HUES6 (cell line): ENCODE measurements at regions not wholly inside any gene's neighbourhood (a gene's known extent, or its start where the extent isn't known, plus 50 kb on each side); places are given as distances from the start of the nearest gene placed in this dataset.
A peak's percentile ranks its signal among the peaks of the same experiment; 100 is the strongest.

ENCODE experiments used
- H3K27ac ChIP-seq: 2 replicates; pipeline ENCODE4 v1.7.0; 2013; ENCODE audit warnings: low read depth, mild to moderate bottlenecking, low read length, inconsistent platforms
- H3K27me3 ChIP-seq: 2 replicates; pipeline ENCODE4 v1.6.1; 2013; ENCODE audit warnings: low read length; ENCODE audit not compliant: control insufficient read depth, insufficient read depth
- H3K36me3 ChIP-seq: 2 replicates; pipeline ENCODE4 v1.6.1; 2013; ENCODE audit warnings: low read length; ENCODE audit not compliant: control insufficient read depth, insufficient read depth
- H3K4me1 ChIP-seq: 2 replicates; pipeline ENCODE4 v1.6.1; 2013; ENCODE audit warnings: low read length; ENCODE audit not compliant: control insufficient read depth, insufficient read depth
- H3K4me3 ChIP-seq: 2 replicates; pipeline ENCODE4 v1.5.1; 2013; ENCODE audit warnings: low read depth, low read length
- H3K9ac ChIP-seq: one replicate; pipeline ENCODE4 v1.6.1; 2013; ENCODE audit warnings: mild to moderate bottlenecking, low read length
- H3K9me3 ChIP-seq: 2 replicates; pipeline ENCODE4 v1.6.1; 2013; ENCODE audit warnings: low read depth, low read length; ENCODE audit not compliant: control insufficient read depth, insufficient read depth

- no peaks in the 10 kb centered on the region for H3K36me3 ChIP-seq
- peaks cover 12% of the 10 kb centered on the region for H3K9me3 ChIP-seq
- peak overlapping the region; percentile 64 for H3K9ac ChIP-seq
- H3K27ac ChIP-seq, result peak overlapping the region; percentile 78; the same call in 1 of the 2 replicates
- H3K4me1 ChIP-seq, result peaks cover 29% of the 10 kb centered on the region
- H3K27me3 ChIP-seq, result no peaks in the 10 kb centered on the region
- H3K4me3 ChIP-seq, result peak overlapping the region; percentile 3; the same call in 1 of the 2 replicates
Observed at GRCh38 chr16:65548470-65548869, 426.6 kb upstream of the CDH11 start.

- H3K9me3 ChIP-seq, result peaks cover 12% of the 10 kb centered on the region
- peak overlapping the region; percentile 3; the same call in 1 of the 2 replicates for H3K4me3 ChIP-seq
- H3K27me3 ChIP-seq, result no peaks in the 10 kb centered on the region
- H3K36me3 ChIP-seq, result no peaks in the 10 kb centered on the region
- H3K4me1 ChIP-seq, result peaks cover 29% of the 10 kb centered on the region
- peak overlapping the region; percentile 64 for H3K9ac ChIP-seq
- H3K27ac ChIP-seq, result peak overlapping the region; percentile 78; the same call in 1 of the 2 replicates
Observed at GRCh38 chr16:65547772-65548446, 426.0 kb upstream of the CDH11 start.

DNA sequence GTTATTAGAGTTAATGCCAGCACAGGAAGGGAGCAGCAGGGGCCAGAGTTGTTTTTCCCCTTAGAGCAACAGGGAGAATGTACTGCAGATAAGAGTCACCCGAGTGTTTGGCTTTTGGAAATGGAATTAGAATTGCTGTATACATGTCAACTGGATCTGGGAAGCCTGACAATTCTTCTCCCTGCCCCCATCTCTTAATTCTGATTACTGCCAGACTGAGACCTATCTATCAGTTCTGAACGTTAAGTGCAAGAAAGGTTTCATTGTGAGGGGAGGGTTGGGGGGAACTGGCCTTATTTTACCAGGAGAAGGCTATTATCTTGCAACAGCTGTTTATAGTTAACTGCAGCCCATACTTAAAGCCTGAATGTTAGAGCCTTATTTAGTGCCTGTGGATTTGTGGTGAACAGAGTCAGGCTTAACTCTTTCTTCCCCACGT, 424.5 kb upstream of the CDH11 start:
- Histone ChIP-seq H3K9ac (peak overlapping the region; percentile 51), H3K4me3 (no peak overlapping the region), H3K27ac (no peak overlapping the region), H3K9me3 (peaks cover 12% of the 10 kb centered on the region), H3K27me3 (no peaks in the 10 kb centered on the region), H3K36me3 (no peaks in the 10 kb centered on the region), H3K4me1 (peaks cover 29% of the 10 kb centered on the region)

GRCh38 chr16:65545413-65545956, 423.6 kb upstream of the CDH11 start:
- Histone ChIP-seq H3K27ac (no peak overlapping the region), H3K36me3 (no peaks in the 10 kb centered on the region), H3K9me3 (peaks cover 3% of the 10 kb centered on the region; the same call in 1 of the 2 replicates), H3K4me3 (no peak overlapping the region), H3K9ac (no peak overlapping the region), H3K27me3 (no peaks in the 10 kb centered on the region), H3K4me1 (peaks cover 29% of the 10 kb centered on the region)

DNA sequence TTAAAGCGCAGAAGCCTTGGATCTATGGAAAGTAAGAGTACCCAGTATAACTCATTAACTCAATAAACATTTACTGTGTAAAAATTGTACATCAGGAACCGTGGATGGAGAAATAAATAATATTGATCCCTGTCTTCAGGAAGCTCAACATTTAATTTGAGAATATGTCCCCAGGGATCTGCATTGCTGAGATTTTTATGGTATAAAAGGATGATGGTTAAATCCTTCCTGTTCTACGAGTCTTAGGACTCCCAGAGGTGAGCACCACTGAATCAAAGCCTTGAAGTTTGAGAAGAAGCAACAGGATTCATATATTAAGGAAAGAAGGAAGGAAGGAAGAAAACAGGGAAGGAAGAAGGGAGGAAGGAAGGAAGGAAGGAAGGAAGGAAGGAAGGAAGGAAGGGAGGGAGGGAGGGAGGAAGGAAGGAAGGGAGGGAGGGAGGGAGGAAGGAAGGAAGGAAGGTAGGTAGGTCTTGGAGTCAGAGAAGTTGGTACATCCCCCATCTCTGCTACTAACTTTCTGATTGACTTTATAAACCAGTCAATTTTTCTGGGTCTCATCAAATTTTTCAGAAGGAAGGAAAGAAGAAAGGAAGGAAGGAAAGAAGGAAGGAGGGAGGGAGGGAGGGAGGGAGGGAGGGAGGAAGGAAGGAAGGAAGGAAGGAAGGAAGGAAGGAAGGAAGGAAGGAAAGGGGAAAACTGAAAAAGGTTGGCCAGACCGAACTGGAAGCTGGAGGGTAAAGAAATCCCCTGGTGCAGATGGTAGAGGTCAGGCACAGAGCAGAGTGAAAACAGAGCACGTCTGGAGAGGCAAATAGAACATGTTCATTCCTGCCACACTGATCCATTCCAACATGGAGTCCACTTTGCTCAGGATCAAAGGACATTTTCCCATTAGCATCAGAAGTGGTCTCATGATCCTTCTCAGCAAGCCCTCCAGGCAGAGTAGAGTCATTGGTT, 422.2 kb upstream of the CDH11 start:
- no peaks in the 10 kb centered on the region for H3K36me3 ChIP-seq
- H3K9ac ChIP-seq, result no peak overlapping the region
- no peaks in the 10 kb centered on the region for H3K27me3 ChIP-seq
- H3K4me3 ChIP-seq, result no peak overlapping the region
- H3K4me1 ChIP-seq, result peaks cover 29% of the 10 kb centered on the region
- H3K9me3 ChIP-seq, result no peaks in the 10 kb centered on the region
- H3K27ac ChIP-seq, result no peak overlapping the region

GRCh38 chr16:65541646-65542045, 419.8 kb upstream of the CDH11 start:
- Histone ChIP-seq H3K9ac (no peak overlapping the region), H3K27me3 (no peaks in the 10 kb centered on the region), H3K27ac (no peak overlapping the region), H3K9me3 (no peaks in the 10 kb centered on the region), H3K4me3 (no peak overlapping the region), H3K36me3 (no peaks in the 10 kb centered on the region), H3K4me1 (peaks cover 7% of the 10 kb centered on the region)

GRCh38 chr16:65540901-65541300, 419.0 kb upstream of the CDH11 start:
- Histone ChIP-seq H3K4me1 (no peaks in the 10 kb centered on the region), H3K9ac (no peak overlapping the region), H3K9me3 (no peaks in the 10 kb centered on the region), H3K36me3 (no peaks in the 10 kb centered on the region), H3K27me3 (no peaks in the 10 kb centered on the region), H3K4me3 (no peak overlapping the region), H3K27ac (no peak overlapping the region)

GRCh38 chr16:65538976-65539375, 417.1 kb upstream of the CDH11 start:
- Histone ChIP-seq H3K36me3 (no peaks in the 10 kb centered on the region), H3K9me3 (no peaks in the 10 kb centered on the region), H3K9ac (no peak overlapping the region), H3K27ac (no peak overlapping the region), H3K4me1 (no peaks in the 10 kb centered on the region), H3K4me3 (no peak overlapping the region), H3K27me3 (no peaks in the 10 kb centered on the region)

GRCh38 chr16:65537336-65537735, 415.5 kb upstream of the CDH11 start:
- Histone ChIP-seq H3K36me3 (no peaks in the 10 kb centered on the region), H3K4me1 (no peaks in the 10 kb centered on the region), H3K9ac (no peak overlapping the region), H3K27me3 (no peaks in the 10 kb centered on the region), H3K4me3 (no peak overlapping the region), H3K9me3 (no peaks in the 10 kb centered on the region), H3K27ac (no peak overlapping the region)

DNA sequence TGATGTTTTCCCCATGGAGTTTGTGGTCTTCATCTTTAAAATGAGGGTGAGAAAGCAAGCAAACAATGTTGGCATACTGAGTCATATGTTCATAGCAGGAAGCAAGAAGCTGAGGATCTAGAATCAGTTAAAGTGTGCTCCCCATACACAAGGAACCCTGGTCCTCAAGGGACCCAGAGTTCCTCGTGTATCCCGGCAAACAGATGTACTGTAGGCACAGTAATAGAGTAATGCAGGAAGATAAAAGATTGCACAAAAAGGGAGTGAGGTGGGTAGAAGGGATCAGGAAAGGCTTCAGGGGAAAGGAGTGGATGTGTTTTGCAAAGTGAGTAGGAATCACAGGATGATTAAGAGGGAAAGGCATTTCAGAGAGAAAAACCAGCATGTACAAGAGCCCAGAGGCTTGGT, 412.3 kb upstream of the CDH11 start:
- no peak overlapping the region for H3K27ac ChIP-seq
- H3K27me3 ChIP-seq, result no peaks in the 10 kb centered on the region
- no peaks in the 10 kb centered on the region for H3K36me3 ChIP-seq
- no peak overlapping the region for H3K9ac ChIP-seq
- no peaks in the 10 kb centered on the region for H3K4me1 ChIP-seq
- H3K4me3 ChIP-seq, result no peak overlapping the region
- no peaks in the 10 kb centered on the region for H3K9me3 ChIP-seq

- no peak overlapping the region for H3K9ac ChIP-seq
- H3K4me3 ChIP-seq, result no peak overlapping the region
Observed at GRCh38 chr16:65532846-65533245, 411.0 kb upstream of the CDH11 start.

More at GRCh38 chr16:65532846-65533245, 411.0 kb upstream of the CDH11 start:
- Histone ChIP-seq H3K27ac (no peak overlapping the region), H3K27me3 (no peaks in the 10 kb centered on the region), H3K36me3 (no peaks in the 10 kb centered on the region), H3K9me3 (no peaks in the 10 kb centered on the region), H3K4me1 (no peaks in the 10 kb centered on the region)
